K562 (cell line): ENCODE measurements at regions not wholly inside any gene's neighbourhood (a gene's known extent, or its start where the extent isn't known, plus 50 kb on each side); places are given as distances from the start of the nearest gene placed in this dataset.

ENCODE experiments used
- ATAC-seq: fragments of 200-7000 bp; cut with Tn5 transposase; 3 replicates; pipeline ENCODE4 v1.9.1; 2020; ENCODE audit warnings: moderate library complexity
- BruUV-seq: library from RNA; stranded (reverse); fragments of 400-500 nt; replicated peaks from 2 replicates; lab custom pipeline; 2021; lab: Mats Ljungman, UMichigan
- CTCF ChIA-PET: fragments of 300-600 bp; formaldehyde crosslinking; extraction: SDS; loops from one replicate; lab custom pipeline; 2021; ENCODE audit warnings: low intra/inter-chr PET ratio; lab: Yijun Ruan, JAX
- POLR2A ChIA-PET: fragments of 300-600, 350-650 bp; sonication (Branson Sonifier 250); formaldehyde crosslinking; extraction: SDS; loops from one replicate; lab custom pipeline; 2021; ENCODE audit warnings: antibody characterized with exemption, inconsistent platforms; lab: Yijun Ruan, JAX
- DNase-seq, 4 experiments: peaks; one replicate each; pipeline versions ENCODE4 v3.0.0 to v3.0.0-alpha.2; 2011 to 2018; ENCODE audit warnings: low spot score in 3 of 4, mixed read lengths in 3 of 4; ENCODE audit errors: extremely low read depth in 1 of 4
- FAIRE-seq: peaks from 2 replicates; lab custom pipeline; 2011; peaks lifted over from hg19 to GRCh38; lab: Jason Lieb, UNC
- H2AFZ ChIP-seq: 2 replicates; pipeline ENCODE4 v1.6.0; 2011; ENCODE audit warnings: low read depth, low read length, control low read depth, inconsistent platforms
- H3K27ac ChIP-seq: fragments of 200-600 bp; 3 replicates; pipeline ENCODE4 v1.8.0; 2011; ENCODE audit warnings: low read depth, mild to moderate bottlenecking, control low read depth, inconsistent platforms, low read length, moderate library complexity, mixed read lengths; ENCODE audit errors: extremely low read depth
- H3K27me3 ChIP-seq, 2 experiments: fragments of 300-600 bp in 1 of 2; 2 replicates in 1 of 2; 3 replicates in 1 of 2; pipeline versions ENCODE4 v1.6.0 to v1.8.0; 2011; ENCODE audit warnings: inconsistent platforms in 2 of 2, low read length in 2 of 2, mild to moderate bottlenecking in 1 of 2, mixed read lengths in 1 of 2, moderate library complexity in 1 of 2; ENCODE audit not compliant: control insufficient read depth in 2 of 2, insufficient read depth in 2 of 2
- H3K36me3 ChIP-seq: fragments of 300-600 bp; 3 replicates; pipeline ENCODE4 v1.8.0; 2011; ENCODE audit warnings: mild to moderate bottlenecking, low read length, inconsistent platforms; ENCODE audit not compliant: control insufficient read depth, insufficient read depth
- H3K4me1 ChIP-seq, 2 experiments: fragments of 200-600 bp in 1 of 2; replicated peaks in 1 of 2; 2 replicates in 1 of 2; 3 replicates in 1 of 2; pipeline versions ENCODE4 v1.5.1 to v1.8.0; 2011; ENCODE audit warnings: inconsistent platforms in 2 of 2, low read length in 2 of 2, mild to moderate bottlenecking in 1 of 2, mixed read lengths in 1 of 2, moderate library complexity in 1 of 2; ENCODE audit not compliant: control insufficient read depth in 2 of 2, insufficient read depth in 2 of 2
- H3K4me2 ChIP-seq: 2 replicates; pipeline ENCODE4 v1.6.1; 2011; ENCODE audit warnings: low read length, control low read depth, inconsistent platforms, mixed read lengths; ENCODE audit not compliant: insufficient read depth
- H3K4me3 ChIP-seq: fragments of 200-600 bp; sonication (generic), shearing (Covaris generic); 2 replicates; pipeline ENCODE4 v1.5.1; 2016; ENCODE audit warnings: control low read depth, inconsistent platforms
- H3K79me2 ChIP-seq: fragments of 200-600 bp; 3 replicates; pipeline ENCODE4 v1.8.0; 2011; ENCODE audit warnings: low read length, inconsistent platforms; ENCODE audit not compliant: control insufficient read depth, insufficient read depth
- H3K9ac ChIP-seq, 2 experiments: 2 replicates each; pipeline versions ENCODE4 v1.6.0 to v1.6.1; 2011; ENCODE audit warnings: low read depth in 2 of 2, low read length in 2 of 2, control low read depth in 1 of 2, inconsistent platforms in 1 of 2, mild to moderate bottlenecking in 1 of 2, mixed read lengths in 1 of 2; ENCODE audit not compliant: insufficient read depth in 1 of 2
- H3K9me1 ChIP-seq: one replicate; pipeline ENCODE4 v1.6.0; 2011; ENCODE audit warnings: inconsistent platforms, mild to moderate bottlenecking, low read length, moderate library complexity; ENCODE audit not compliant: control insufficient read depth, insufficient read depth
- H3K9me3 ChIP-seq: replicated peaks from 2 replicates; pipeline ENCODE4 v1.5.1; 2011; ENCODE audit warnings: low read depth, low read length, inconsistent platforms; ENCODE audit not compliant: control insufficient read depth, insufficient read depth
- H4K20me1 ChIP-seq: replicated peaks from 2 replicates; pipeline ENCODE4 v1.6.1; 2011; ENCODE audit warnings: low read length, inconsistent platforms, mixed read lengths; ENCODE audit not compliant: control insufficient read depth, insufficient read depth
- DEAF1 ChIP-seq: fragments of 450-650 bp; formaldehyde crosslinking; IDR thresholded peaks from 2 replicates; pipeline ENCODE4 v1.4.0; 2020; ENCODE audit warnings: mild to moderate bottlenecking, moderate library complexity
- KLF1 ChIP-seq: fragments of 450-650 bp; IDR thresholded peaks from 2 replicates; pipeline ENCODE4 v1.6.1; 2016; ENCODE audit warnings: missing genetic modification characterization, missing compliant biosample characterization
- NR2C2 ChIP-seq, 2 experiments: fragments of 200-800 bp in 1 of 2; sonication (Bioruptor generic) in 1 of 2; sonication (generic) in 1 of 2; formaldehyde crosslinking in 1 of 2; IDR thresholded peaks; 2 replicates each; pipeline versions ENCODE4 v1.6.1 to v1.8.0; 2016 to 2022; ENCODE audit warnings: mild to moderate bottlenecking in 1 of 2, missing compliant biosample characterization in 1 of 2, missing genetic modification characterization in 1 of 2, missing genetic modification reagents in 1 of 2
- SNRNP70 ChIP-seq: fragments of 200-400 bp; formaldehyde crosslinking; optimal IDR thresholded peaks from 2 replicates; pipeline ENCODE3; 2017; ENCODE audit warnings: low read depth, low read length
- SP1 ChIP-seq: sonication (generic); formaldehyde crosslinking; IDR thresholded peaks from 2 replicates; pipeline ENCODE4 v1.8.1; 2022; ENCODE audit warnings: mild to moderate bottlenecking, missing genetic modification reagents
- THRAP3 ChIP-seq: fragments of 450-650 bp; IDR thresholded peaks from 2 replicates; pipeline ENCODE4 v1.6.1; 2016; ENCODE audit warnings: mild to moderate bottlenecking, inconsistent platforms, borderline replicate concordance
- ZFP30 ChIP-seq: fragments of 250-450 bp; sonication (Bioruptor Pico); IDR thresholded peaks from 2 replicates; pipeline ENCODE4 v1.8.0; 2022; ENCODE audit warnings: moderate library complexity, mild to moderate bottlenecking, inconsistent platforms, borderline replicate concordance
- ZNF398 ChIP-seq: fragments of 250-450 bp; sonication (Bioruptor Pico); IDR thresholded peaks from 2 replicates; pipeline ENCODE4 v1.8.0; 2021; ENCODE audit warnings: moderate library complexity, mild to moderate bottlenecking, inconsistent platforms
- WGBS: fragments of 100-300 bp; shearing (Covaris generic); methylation state at CpG from one replicate; pipeline ENCODE4 v1.1.6; 2016; ENCODE audit warnings: low coverage, mixed read lengths; ENCODE audit not compliant: insufficient coverage; ENCODE audit errors: missing lambda C conversion rate; 5-methylcytosine and 5-hydroxymethylcytosine counted together
- in situ Hi-C: fragments of 300-500 bp; cut with MboI; formaldehyde crosslinking; loops from 4 replicates; pipeline ENCODE4 v1.15.0; 2018; ENCODE audit warnings: inconsistent platforms, mixed read lengths
- intact Hi-C: fragments of 100-400 bp; cut with micrococcal nuclease; formaldehyde crosslinking; loops from 2 replicates; pipeline ENCODE4 v1.14.2; 2022

GRCh38 chr2:114293355-114293754 lies 149.1 kb upstream of the DPP10 start:
- WGBS: 2% methylated on average over 5 of the region's 5 CpGs
- Histone ChIP-seq H4K20me1 (no peaks in the 10 kb centered on the region), H3K27ac (no peak overlapping the region), H3K9ac (no peak overlapping the region), H3K27me3 (no peaks in the 10 kb centered on the region), H3K36me3 (no peaks in the 10 kb centered on the region), H3K79me2 (no peaks in the 10 kb centered on the region), H3K9me1 (no peaks in the 10 kb centered on the region), H3K4me2 (no peak overlapping the region), H3K4me3 (no peak overlapping the region), H3K9me3 (no peaks in the 10 kb centered on the region), H2AFZ (no peak overlapping the region), H3K4me1 (no peaks in the 10 kb centered on the region)
- no TSS peak for BruUV-seq
- ChIA-PET POLR2A (no interaction called here), CTCF (no interaction called here)
- ATAC-seq (no peak), DNase-seq (no peak), FAIRE-seq (no peak)
- in situ Hi-C loops (no loop called here), intact Hi-C loops (no loop called here)
- TF ChIP-seq DEAF1 (CRISPR knock-in tag) (no peak), ZNF398 (no peak), NR2C2 (CRISPR knock-in tag; IDR thresholded peaks at IDR 0.05) (no peak), NR2C2 (tag; IDR thresholded peaks at IDR 0.05) (no peak), THRAP3 (no peak), ZFP30 (no peak), SNRNP70 (no peak), KLF1 (tag) (no peak), SP1 (no peak)
